B cell (primary cell): ENCODE measurements at regions not wholly inside any gene's neighbourhood (a gene's known extent, or its start where the extent isn't known, plus 50 kb on each side); places are given as distances from the start of the nearest gene placed in this dataset.

Experiments used
- ATAC-seq: fragments of 200-7000 bp; cut with Tn5 transposase; one replicate; pipeline ENCODE4 v1.10.0; 2021; ENCODE audit warnings: low read depth, mild to moderate bottlenecking, moderate number of reproducible peaks, moderate library complexity
- CTCF ChIA-PET: fragments of 350-600 bp; sonication (Branson Sonifier 250); formaldehyde crosslinking; loops from one replicate; lab custom pipeline; 2021; ENCODE audit warnings: antibody characterized with exemption, inconsistent platforms; lab: Charles Lee
- POLR2A ChIA-PET: fragments of 350-600 bp; sonication (Branson Sonifier 250); formaldehyde crosslinking; loops from one replicate; lab custom pipeline; 2021; ENCODE audit warnings: antibody characterized with exemption; lab: Charles Lee
- DNase-seq: peaks from one replicate; pipeline ENCODE4 v3.0.0; 2013
- H2AFZ ChIP-seq: 2 replicates; pipeline ENCODE4 v1.6.1; 2012; ENCODE audit warnings: mild to moderate bottlenecking, low read depth, low read length; ENCODE audit not compliant: insufficient read depth, poor library complexity, severe bottlenecking
- H3K27ac ChIP-seq, 2 donors: 1 replicate in 1 of 2; 2 replicates in 1 of 2; pipeline ENCODE4 v1.5.1; 2012 to 2013; ENCODE audit warnings: low read length in 2 of 2, mild to moderate bottlenecking in 2 of 2, moderate library complexity in 1 of 2
- H3K27me3 ChIP-seq, 4 experiments: fragments of 200-600 bp in 1 of 4; sonication (generic) in 1 of 4; replicated peaks in 1 of 4; 1 replicate in 2 of 4; 2 replicates in 2 of 4; pipeline versions ENCODE4 v1.6.1 to v1.7.0; 2013 to 2016; ENCODE audit warnings: low read length in 3 of 4, mild to moderate bottlenecking in 2 of 4, mixed read lengths in 1 of 4, moderate library complexity in 1 of 4; ENCODE audit not compliant: insufficient read depth in 4 of 4, control insufficient read depth in 3 of 4; ENCODE audit errors: control extremely low read depth in 1 of 4
- H3K36me3 ChIP-seq, 2 experiments: replicated peaks in 1 of 2; 1 replicate in 1 of 2; 2 replicates in 1 of 2; pipeline versions ENCODE4 v1.6.1 to v1.7.1; 2013; ENCODE audit warnings: low read length in 1 of 2; ENCODE audit not compliant: insufficient read depth in 2 of 2, control insufficient read depth in 1 of 2; ENCODE audit errors: control extremely low read depth in 1 of 2, extremely low read depth in 1 of 2
- H3K4me1 ChIP-seq, 2 donors: fragments of 200-600 bp in 1 of 2; sonication (generic) in 1 of 2; 1 replicate in 1 of 2; 2 replicates in 1 of 2; pipeline versions ENCODE4 v1.5.1 to v1.6.1; 2013 to 2017; ENCODE audit warnings: low read length in 2 of 2; ENCODE audit not compliant: control insufficient read depth in 2 of 2, insufficient read depth in 2 of 2
- H3K4me2 ChIP-seq: replicated peaks from 2 replicates; pipeline ENCODE3; 2012; ENCODE audit warnings: mild to moderate bottlenecking, low read depth, low read length; ENCODE audit not compliant: poor library complexity, severe bottlenecking
- H3K4me3 ChIP-seq, 5 experiments: fragments of 200-600 bp in 1 of 5; sonication (generic) in 1 of 5; 1 replicate in 3 of 5; 2 replicates in 2 of 5; pipeline versions ENCODE4 v1.5.1 to v1.7.0; 2011 to 2016; ENCODE audit warnings: low read length in 4 of 5, mild to moderate bottlenecking in 4 of 5, low read depth in 2 of 5, control low read depth in 1 of 5, moderate library complexity in 1 of 5; ENCODE audit not compliant: insufficient read depth in 1 of 5; ENCODE audit errors: control extremely low read depth in 1 of 5, extremely low read depth in 1 of 5
- H3K79me2 ChIP-seq: fragments of 200-600 bp; sonication (generic); one replicate; pipeline ENCODE4 v1.6.0; 2016; ENCODE audit warnings: low read length; ENCODE audit not compliant: control insufficient read depth, insufficient read depth
- H3K9ac ChIP-seq: fragments of 200-600 bp; sonication (generic); 2 replicates; pipeline ENCODE4 v1.6.1; 2017; ENCODE audit warnings: mild to moderate bottlenecking, low read length, moderate library complexity
- H3K9me3 ChIP-seq, 3 donors: one replicate each; pipeline versions ENCODE4 v1.6.1 to v1.7.1; 2013; ENCODE audit warnings: low read length in 2 of 3; ENCODE audit not compliant: control insufficient read depth in 2 of 3, insufficient read depth in 1 of 3; ENCODE audit errors: control extremely low read depth in 1 of 3
- H4K20me1 ChIP-seq: 2 replicates; pipeline ENCODE4 v1.6.0; 2012; ENCODE audit warnings: mild to moderate bottlenecking, low read length; ENCODE audit not compliant: insufficient read depth, control insufficient read depth, poor library complexity, severe bottlenecking
- H3K27ac Mint-ChIP-seq: one replicate; pipeline ENCODE4 v1.8.0; 2021; ENCODE audit warnings: mixed read lengths
- H3K27me3 Mint-ChIP-seq: one replicate; pipeline ENCODE4 v1.8.0; 2021; ENCODE audit warnings: mixed read lengths
- H3K4me1 Mint-ChIP-seq: one replicate; pipeline ENCODE4 v1.8.0; 2021; ENCODE audit warnings: mixed read lengths
- H3K4me3 Mint-ChIP-seq: one replicate; pipeline ENCODE4 v1.8.0; 2021; ENCODE audit warnings: mixed read lengths
- H3K9me3 Mint-ChIP-seq: one replicate; pipeline ENCODE4 v1.8.0; 2022; ENCODE audit warnings: mixed read lengths; ENCODE audit not compliant: insufficient read depth
- EZH2 ChIP-seq: IDR thresholded peaks from 2 replicates; pipeline ENCODE4 v1.6.1; 2012; ENCODE audit warnings: borderline replicate concordance, low read depth, mild to moderate bottlenecking, moderate library complexity, low read length; ENCODE audit not compliant: insufficient read depth, poor library complexity, severe bottlenecking
- WGBS: methylation state at CpG from one replicate; pipeline ENCODE4 v1.1.5; 2013; ENCODE audit warnings: missing lambda C conversion rate; ENCODE audit not compliant: insufficient coverage; 5-methylcytosine and 5-hydroxymethylcytosine counted together
- intact Hi-C: fragments of 100-400 bp; cut with micrococcal nuclease; formaldehyde crosslinking; loops from one replicate; pipeline ENCODE4 v1.10.0; 2022
- TF ChIP-seq, protein P1 (sequence below): fragments of 200-600 bp; IDR thresholded peaks from one replicate; pipeline ENCODE4 v1.8.0; 2022; ENCODE audit warnings: antibody characterized with exemption, mild to moderate bottlenecking

DNA sequence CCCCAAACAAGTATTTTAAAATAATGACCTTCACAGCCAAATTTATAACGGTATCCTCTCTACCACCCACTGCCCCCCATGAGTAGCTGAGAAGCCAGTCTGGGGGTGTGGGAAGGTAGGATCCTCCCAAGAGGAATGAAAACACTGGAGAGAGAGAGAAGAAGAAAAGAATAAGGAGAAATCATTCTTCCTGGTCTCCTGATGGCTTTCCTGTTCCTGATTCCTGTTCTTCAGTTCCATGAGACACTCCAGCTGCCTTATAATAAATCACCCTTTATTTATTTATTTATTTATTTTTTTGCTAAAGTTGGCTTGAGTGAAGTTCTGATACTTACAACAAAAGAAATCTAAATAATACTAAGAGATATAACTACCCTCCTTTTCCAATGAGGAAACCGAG is 56.4 kb upstream of the FAM20A start:
- intact Hi-C loops, result no loop called here
- Mint-ChIP-seq H3K9me3 (no peaks in the 10 kb centered on the region), H3K27ac (no peak overlapping the region), H3K4me1 (no peaks in the 10 kb centered on the region), H3K4me3 (no peak overlapping the region), H3K27me3 (peaks cover 8% of the 10 kb centered on the region)
- no peaks in the 10 kb centered on the region for H3K79me2 ChIP-seq
- no peak overlapping the region for H2AFZ ChIP-seq
- no peak overlapping the region for H3K9ac ChIP-seq
- no peaks in the 10 kb centered on the region for H3K9me3 ChIP-seq
- H3K4me3 ChIP-seq, result no peak overlapping the region
- WGBS, result 100% methylated on average over 1 of the region's 2 CpGs
- H3K4me2 ChIP-seq, result no peak overlapping the region
- H4K20me1 ChIP-seq, result no peaks in the 10 kb centered on the region
- POLR2A ChIA-PET, result no interaction called here
- H3K36me3 ChIP-seq, result no peaks in the 10 kb centered on the region
- peaks cover 0 to 3% (median 0%) of the 10 kb centered on the region in 4 experiments for H3K27me3 ChIP-seq
- TF ChIP-seq EZH2, result no peak
- TF ChIP-seq, protein P1, sequence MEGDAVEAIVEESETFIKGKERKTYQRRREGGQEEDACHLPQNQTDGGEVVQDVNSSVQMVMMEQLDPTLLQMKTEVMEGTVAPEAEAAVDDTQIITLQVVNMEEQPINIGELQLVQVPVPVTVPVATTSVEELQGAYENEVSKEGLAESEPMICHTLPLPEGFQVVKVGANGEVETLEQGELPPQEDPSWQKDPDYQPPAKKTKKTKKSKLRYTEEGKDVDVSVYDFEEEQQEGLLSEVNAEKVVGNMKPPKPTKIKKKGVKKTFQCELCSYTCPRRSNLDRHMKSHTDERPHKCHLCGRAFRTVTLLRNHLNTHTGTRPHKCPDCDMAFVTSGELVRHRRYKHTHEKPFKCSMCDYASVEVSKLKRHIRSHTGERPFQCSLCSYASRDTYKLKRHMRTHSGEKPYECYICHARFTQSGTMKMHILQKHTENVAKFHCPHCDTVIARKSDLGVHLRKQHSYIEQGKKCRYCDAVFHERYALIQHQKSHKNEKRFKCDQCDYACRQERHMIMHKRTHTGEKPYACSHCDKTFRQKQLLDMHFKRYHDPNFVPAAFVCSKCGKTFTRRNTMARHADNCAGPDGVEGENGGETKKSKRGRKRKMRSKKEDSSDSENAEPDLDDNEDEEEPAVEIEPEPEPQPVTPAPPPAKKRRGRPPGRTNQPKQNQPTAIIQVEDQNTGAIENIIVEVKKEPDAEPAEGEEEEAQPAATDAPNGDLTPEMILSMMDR, result no peak
- CTCF ChIA-PET, result no interaction called here
- ATAC-seq (no peak), DNase-seq (no peak)
- H3K4me1 ChIP-seq, result no peaks in the 10 kb centered on the region
- no peak overlapping the region for H3K27ac ChIP-seq

DNA sequence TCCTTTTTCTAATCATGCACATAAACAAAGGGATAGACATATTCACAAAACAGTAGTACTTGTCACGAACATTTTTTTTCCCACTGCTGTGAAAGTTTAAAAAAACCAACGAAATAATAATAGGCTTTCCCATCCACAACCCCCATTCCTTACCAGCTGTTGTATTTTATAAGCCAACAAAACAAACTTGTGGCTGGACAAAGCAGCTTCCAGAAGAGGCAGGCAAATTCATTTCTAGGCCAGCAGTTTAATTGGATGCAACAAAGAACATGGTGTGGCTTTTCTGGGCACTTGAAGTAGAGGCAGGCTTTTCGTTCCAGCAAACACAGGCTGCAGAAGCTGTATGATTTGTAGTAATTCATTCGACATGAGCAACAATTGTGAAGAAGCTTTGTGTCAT is 56.0 kb upstream of the FAM20A start:
- intact Hi-C loops, result no loop called here
- 94% methylated on average over 2 of the region's 4 CpGs for WGBS
- no peak overlapping the region for H3K4me3 ChIP-seq

More for the DNA sequence above, 56.0 kb upstream of the FAM20A start:
- H3K9me3 Mint-ChIP-seq, result no peaks in the 10 kb centered on the region
- no peaks in the 10 kb centered on the region for H3K4me1 Mint-ChIP-seq
- H3K4me1 ChIP-seq, result no peaks in the 10 kb centered on the region
- no peak overlapping the region for H3K27ac ChIP-seq
- H4K20me1 ChIP-seq, result no peaks in the 10 kb centered on the region
- TF ChIP-seq, protein P1, result no peak
- no peak for TF ChIP-seq EZH2
- no peak overlapping the region for H3K9ac ChIP-seq
- no peak for DNase-seq
- ChIA-PET CTCF (no interaction called here), POLR2A (no interaction called here)
- H3K36me3 ChIP-seq, result no peaks in the 10 kb centered on the region
- no peak overlapping the region for H3K4me3 Mint-ChIP-seq
- H3K27me3 ChIP-seq, result peaks cover 0 to 3% (median 0%) of the 10 kb centered on the region in 4 experiments
- H3K9me3 ChIP-seq, result no peaks in the 10 kb centered on the region
- H2AFZ ChIP-seq, result no peak overlapping the region
- no peak overlapping the region for H3K27ac Mint-ChIP-seq
- no peak for ATAC-seq
- H3K27me3 Mint-ChIP-seq, result peaks cover 8% of the 10 kb centered on the region
- no peaks in the 10 kb centered on the region for H3K79me2 ChIP-seq
- no peak overlapping the region for H3K4me2 ChIP-seq
